Head of caudate nucleus (tissue), 42 donors: ENCODE measurements at regions not wholly inside any gene's neighbourhood (a gene's known extent, or its start where the extent isn't known, plus 50 kb on each side); places are given as distances from the start of the nearest gene placed in this dataset.
A peak's percentile ranks its signal among the peaks of the same experiment; 100 is the strongest.
"Not testable (repeated sequence)": the region's sequence is repeated elsewhere in the genome, so short reads cannot be mapped to it uniquely, and the experiment has no call there.

Experiments used
- DNase-seq, 42 donors: peaks; one replicate each; pipeline versions ENCODE4 v3.0.0 to v3.0.0-alpha.2; 2020 to 2021; ENCODE audit warnings: mixed read lengths in 7 of 42
- intact Hi-C: fragments of 100-400 bp; cut with DNase I; formaldehyde crosslinking; loops from one replicate; pipeline ENCODE4 v1.15.0; 2022

- DNase-seq: no peak
- intact Hi-C loops: no loop called here
Observed at GRCh38 chr21:17352996-17353655, 159.7 kb upstream of the CXADR start.

- DNase-seq: no peak
Observed at GRCh38 chr21:17359781-17360180, 153.1 kb upstream of the CXADR start.

GRCh38 chr21:17368748-17369363 is 144.0 kb upstream of the CXADR start:
- intact Hi-C loops: no loop called here
- no peak for DNase-seq

More at GRCh38 chr21:17359781-17360180, 153.1 kb upstream of the CXADR start:
- intact Hi-C loops: no loop called here

GRCh38 chr21:17370263-17370662 is 142.6 kb upstream of the CXADR start:
- no peak for DNase-seq
- intact Hi-C loops: no loop called here

- intact Hi-C loops: no loop called here
- DNase-seq: no peak
Observed at GRCh38 chr21:17370916-17371315, 141.9 kb upstream of the CXADR start.

GRCh38 chr21:17371450-17371849 is 141.4 kb upstream of the CXADR start:
- no peak for DNase-seq
- intact Hi-C loops: no loop called here

GRCh38 chr21:17372200-17372599 is 140.6 kb upstream of the CXADR start:
- no peak for DNase-seq
- intact Hi-C loops: no loop called here

GRCh38 chr21:17386498-17386897 is 126.3 kb upstream of the CXADR start:
- no peak for DNase-seq
- intact Hi-C loops: loop anchor here (10.0 kb wide), 1 partner anchor 198 kb away; no protein-coding TSS in a partner anchor

- peak in 27 of 42 donors; percentile 14 to 87 (median 62) for DNase-seq
- intact Hi-C loops: loop anchor here (10.0 kb wide), 1 partner anchor 198 kb away; no protein-coding TSS in a partner anchor
Observed at GRCh38 chr21:17387030-17387617, 125.7 kb upstream of the CXADR start.

GRCh38 chr21:17388226-17388625 is 124.6 kb upstream of the CXADR start:
- intact Hi-C loops: loop anchor here (2.0 to 10.0 kb wide), 2 partner anchors 169 to 197 kb away; no protein-coding TSS in a partner anchor
- peak in 35 of 42 donors; percentile 8 to 63 (median 34) for DNase-seq

- no peak for DNase-seq
- intact Hi-C loops: loop anchor here (2.0 to 10.0 kb wide), 2 partner anchors 167 to 195 kb away; no protein-coding TSS in a partner anchor
Observed at GRCh38 chr21:17389311-17389710, 123.5 kb upstream of the CXADR start.

- intact Hi-C loops: no loop called here
- no peak for DNase-seq
Observed at GRCh38 chr21:17390569-17390968, 122.3 kb upstream of the CXADR start.

GRCh38 chr21:17391811-17392340 is 121.0 kb upstream of the CXADR start:
- no peak for DNase-seq
- intact Hi-C loops: no loop called here

GRCh38 chr21:17393413-17393812 is 119.4 kb upstream of the CXADR start:
- no peak for DNase-seq
- intact Hi-C loops: no loop called here

- intact Hi-C loops: no loop called here
- DNase-seq: no peak
Observed at GRCh38 chr21:17396948-17397347, 115.9 kb upstream of the CXADR start.

GRCh38 chr21:17397703-17398102 is 115.1 kb upstream of the CXADR start:
- no peak for DNase-seq
- intact Hi-C loops: no loop called here

GRCh38 chr21:17398954-17399353 is 113.9 kb upstream of the CXADR start:
- intact Hi-C loops, DNase-seq: not testable (repeated sequence)

GRCh38 chr21:17402937-17403336 is 109.9 kb upstream of the CXADR start:
- peak in 1 of 42 donors; percentile 20 for DNase-seq
- intact Hi-C loops: loop anchor here (5.0 kb wide), 1 partner anchor 49 kb away; no protein-coding TSS in a partner anchor

GRCh38 chr21:17406202-17406601 is 106.6 kb upstream of the CXADR start:
- intact Hi-C loops: no loop called here
- DNase-seq: peak in 1 of 42 donors; percentile 5

- intact Hi-C loops: no loop called here
- DNase-seq: peak in 18 of 42 donors; percentile 16 to 70 (median 50)
Observed at GRCh38 chr21:17414766-17415165, 98.1 kb upstream of the CXADR start.
